Urothelium cell line (cell line): ENCODE measurements at regions not wholly inside any gene's neighbourhood (a gene's known extent, or its start where the extent isn't known, plus 50 kb on each side); places are given as distances from the start of the nearest gene placed in this dataset.
A peak's percentile ranks its signal among the peaks of the same experiment; 100 is the strongest.
"Not testable (repeated sequence)": the region's sequence is repeated elsewhere in the genome, so short reads cannot be mapped to it uniquely, and the experiment has no call there.

Experiments
- DNase-seq: peaks from one replicate; pipeline ENCODE4 v3.0.0; 2011; ENCODE audit warnings: low spot score, mixed read lengths
- FAIRE-seq: peaks from 2 replicates; lab custom pipeline; 2011; peaks lifted over from hg19 to GRCh38; lab: Jason Lieb, UNC

- no peak for FAIRE-seq
- DNase-seq: no peak
Observed at GRCh38 chr5:130963798-130964197, 201.3 kb downstream of the HINT1 start.

GRCh38 chr5:130957151-130957550, 207.9 kb downstream of the HINT1 start:
- DNase-seq (no peak), FAIRE-seq (no peak)

- DNase-seq (no peak), FAIRE-seq (no peak)
Observed at GRCh38 chr5:130955041-130955440, 210.0 kb downstream of the HINT1 start.

- FAIRE-seq (no peak), DNase-seq (no peak)
Observed at GRCh38 chr5:130954336-130954735, 210.7 kb downstream of the HINT1 start.

GRCh38 chr5:130939059-130939458, 226.0 kb downstream of the HINT1 start:
- no peak for FAIRE-seq
- DNase-seq: no peak

- FAIRE-seq (no peak), DNase-seq (no peak)
Observed at GRCh38 chr5:130937046-130937445, 228.0 kb downstream of the HINT1 start.

- DNase-seq (no peak), FAIRE-seq (no peak)
Observed at GRCh38 chr5:130923543-130924124, 241.4 kb downstream of the HINT1 start.

GRCh38 chr5:130912088-130912487, 253.0 kb downstream of the HINT1 start:
- no peak for FAIRE-seq
- no peak for DNase-seq

- FAIRE-seq: no peak
- no peak for DNase-seq
Observed at GRCh38 chr5:130908186-130908585, 256.9 kb downstream of the HINT1 start.

- not testable (repeated sequence) for DNase-seq, FAIRE-seq
Observed at GRCh38 chr5:130897537-130898195, 267.4 kb downstream of the HINT1 start.

- FAIRE-seq, DNase-seq: not testable (repeated sequence)
Observed at GRCh38 chr5:130897181-130897536, 267.9 kb downstream of the HINT1 start.

GRCh38 chr5:130896636-130897035, 268.4 kb downstream of the HINT1 start:
- DNase-seq (no peak), FAIRE-seq (no peak)

- DNase-seq (no peak), FAIRE-seq (no peak)
Observed at GRCh38 chr5:130893006-130893405, 272.1 kb downstream of the HINT1 start.

- DNase-seq (no peak), FAIRE-seq (no peak)
Observed at GRCh38 chr5:130890610-130891009, 274.4 kb downstream of the HINT1 start.

GRCh38 chr5:130885691-130886090, 279.4 kb downstream of the HINT1 start:
- DNase-seq (no peak), FAIRE-seq (no peak)

- DNase-seq: no peak
- no peak for FAIRE-seq
Observed at GRCh38 chr5:130885027-130885426, 280.0 kb downstream of the HINT1 start.

- DNase-seq: no peak
- no peak for FAIRE-seq
Observed at GRCh38 chr5:130884023-130884422, 281.0 kb downstream of the HINT1 start.

- FAIRE-seq (no peak), DNase-seq (no peak)
Observed at GRCh38 chr5:130875656-130876055, 289.4 kb downstream of the HINT1 start.

GRCh38 chr5:130874861-130875417, 290.1 kb downstream of the HINT1 start:
- no peak for DNase-seq
- no peak for FAIRE-seq

- FAIRE-seq (no peak), DNase-seq (peak; percentile 25)
Observed at GRCh38 chr5:130871346-130872086, 293.5 kb downstream of the HINT1 start.

- no peak for FAIRE-seq
- DNase-seq: no peak
Observed at GRCh38 chr5:130870691-130871090, 294.4 kb downstream of the HINT1 start.
